MCF 10A (cell line): ENCODE measurements at regions not wholly inside any gene's neighbourhood (a gene's known extent, or its start where the extent isn't known, plus 50 kb on each side); places are given as distances from the start of the nearest gene placed in this dataset.

ENCODE experiments used
- BruUV-seq: library from RNA; stranded (reverse); fragments of 400-500 nt; replicated peaks from 2 replicates; lab custom pipeline; 2021; lab: Mats Ljungman, UMichigan
- CTCF ChIA-PET: fragments of 300-600 bp; sonication (Branson Sonifier 250); formaldehyde crosslinking; extraction: SDS; loops from one replicate; lab custom pipeline; 2021; ENCODE audit warnings: antibody characterized with exemption, inconsistent platforms; lab: Yijun Ruan, JAX
- POLR2A ChIA-PET: fragments of 300-600, 350-650 bp; sonication (Branson Sonifier 250); formaldehyde crosslinking; extraction: SDS; loops from one replicate; lab custom pipeline; 2020; ENCODE audit warnings: antibody characterized with exemption, inconsistent platforms; lab: Yijun Ruan, JAX
- DNase-seq: peaks from one replicate; pipeline ENCODE4 v3.0.0-alpha.2; 2018; ENCODE audit not compliant: unreplicated experiment
- H3K27ac Mint-ChIP-seq: one replicate; pipeline ENCODE4 v1.8.0; 2022; ENCODE audit warnings: mild to moderate bottlenecking, low read depth, mixed read lengths; ENCODE audit not compliant: unreplicated experiment
- H3K27me3 Mint-ChIP-seq: one replicate; pipeline ENCODE4 v1.8.0; 2022; ENCODE audit warnings: mixed read lengths; ENCODE audit not compliant: insufficient read depth, unreplicated experiment
- H3K36me3 Mint-ChIP-seq: one replicate; pipeline ENCODE4 v1.8.0; 2022; ENCODE audit warnings: mild to moderate bottlenecking, moderate library complexity, mixed read lengths; ENCODE audit not compliant: insufficient read depth, unreplicated experiment
- H3K4me1 Mint-ChIP-seq: one replicate; pipeline ENCODE4 v1.8.0; 2022; ENCODE audit warnings: mixed read lengths; ENCODE audit not compliant: insufficient read depth, unreplicated experiment
- H3K4me3 Mint-ChIP-seq: one replicate; pipeline ENCODE4 v1.8.0; 2022; ENCODE audit warnings: mild to moderate bottlenecking, moderate library complexity, mixed read lengths; ENCODE audit not compliant: unreplicated experiment
- H3K9me3 Mint-ChIP-seq: one replicate; pipeline ENCODE4 v1.8.0; 2022; ENCODE audit warnings: mixed read lengths; ENCODE audit not compliant: unreplicated experiment
- intact Hi-C: fragments of 100-400 bp; cut with micrococcal nuclease; formaldehyde crosslinking; loops from 2 replicates; pipeline ENCODE4 v1.14.1; 2022
- TF ChIP-seq, protein P1 (sequence below): fragments of 200-600 bp; IDR thresholded peaks from one replicate; pipeline ENCODE4 v1.8.0; 2022; ENCODE audit warnings: antibody characterized with exemption, mild to moderate bottlenecking; ENCODE audit not compliant: unreplicated experiment

DNA sequence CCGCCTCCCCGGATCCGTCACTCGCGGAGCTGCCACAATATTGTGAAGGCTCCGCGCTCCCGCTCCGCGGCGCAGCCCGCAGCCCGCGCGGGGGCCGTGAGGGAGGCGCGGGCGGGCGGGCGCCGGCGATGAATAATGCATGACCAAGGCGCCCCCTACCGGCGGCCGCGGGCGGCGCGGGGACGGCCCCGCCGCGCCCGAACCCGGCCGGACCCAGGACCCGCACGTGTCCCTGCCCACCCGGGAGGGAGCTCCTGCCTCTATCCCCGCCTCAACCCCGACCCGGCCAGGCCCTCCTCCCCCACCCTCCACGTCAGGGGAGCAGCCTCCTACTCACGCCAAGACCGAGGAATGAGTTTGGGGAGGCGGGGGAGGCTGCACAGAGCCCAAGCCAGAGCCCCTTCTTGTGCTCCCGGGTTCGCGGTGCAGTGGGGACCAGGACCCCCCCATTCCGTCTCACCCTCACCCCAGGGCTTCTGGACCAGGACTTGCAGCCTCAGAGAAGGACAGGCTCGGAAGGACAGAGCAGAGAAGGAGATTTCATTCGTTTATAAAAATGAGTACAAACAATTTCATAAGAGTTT is 70.8 kb upstream of the CASZ1 start:
- peak overlapping the region; percentile 55 for H3K4me3 Mint-ChIP-seq
- no peaks in the 10 kb centered on the region for H3K36me3 Mint-ChIP-seq
- peak; percentile 36 for DNase-seq
- ChIA-PET CTCF (interaction anchor here (0.6 to 1.5 kb wide), 8 partner anchors 11 to 358 kb away, joined by 3 to 11 read pairs (median 4); no protein-coding TSS in a partner anchor), POLR2A (interaction anchor here (0.6 kb wide), 1 partner anchor 372 kb away, joined by 3 read pairs; no protein-coding TSS in a partner anchor)
- TF ChIP-seq, protein P1, sequence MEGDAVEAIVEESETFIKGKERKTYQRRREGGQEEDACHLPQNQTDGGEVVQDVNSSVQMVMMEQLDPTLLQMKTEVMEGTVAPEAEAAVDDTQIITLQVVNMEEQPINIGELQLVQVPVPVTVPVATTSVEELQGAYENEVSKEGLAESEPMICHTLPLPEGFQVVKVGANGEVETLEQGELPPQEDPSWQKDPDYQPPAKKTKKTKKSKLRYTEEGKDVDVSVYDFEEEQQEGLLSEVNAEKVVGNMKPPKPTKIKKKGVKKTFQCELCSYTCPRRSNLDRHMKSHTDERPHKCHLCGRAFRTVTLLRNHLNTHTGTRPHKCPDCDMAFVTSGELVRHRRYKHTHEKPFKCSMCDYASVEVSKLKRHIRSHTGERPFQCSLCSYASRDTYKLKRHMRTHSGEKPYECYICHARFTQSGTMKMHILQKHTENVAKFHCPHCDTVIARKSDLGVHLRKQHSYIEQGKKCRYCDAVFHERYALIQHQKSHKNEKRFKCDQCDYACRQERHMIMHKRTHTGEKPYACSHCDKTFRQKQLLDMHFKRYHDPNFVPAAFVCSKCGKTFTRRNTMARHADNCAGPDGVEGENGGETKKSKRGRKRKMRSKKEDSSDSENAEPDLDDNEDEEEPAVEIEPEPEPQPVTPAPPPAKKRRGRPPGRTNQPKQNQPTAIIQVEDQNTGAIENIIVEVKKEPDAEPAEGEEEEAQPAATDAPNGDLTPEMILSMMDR: peak; percentile 85
- no TSS peak for BruUV-seq
- no peaks in the 10 kb centered on the region for H3K27me3 Mint-ChIP-seq
- peaks cover 6% of the 10 kb centered on the region for H3K4me1 Mint-ChIP-seq
- intact Hi-C loops: loop anchor here (1.0 kb wide), 3 partner anchors 175 to 360 kb away; no protein-coding TSS in a partner anchor
- no peak overlapping the region for H3K27ac Mint-ChIP-seq
- no peaks in the 10 kb centered on the region for H3K9me3 Mint-ChIP-seq

DNA sequence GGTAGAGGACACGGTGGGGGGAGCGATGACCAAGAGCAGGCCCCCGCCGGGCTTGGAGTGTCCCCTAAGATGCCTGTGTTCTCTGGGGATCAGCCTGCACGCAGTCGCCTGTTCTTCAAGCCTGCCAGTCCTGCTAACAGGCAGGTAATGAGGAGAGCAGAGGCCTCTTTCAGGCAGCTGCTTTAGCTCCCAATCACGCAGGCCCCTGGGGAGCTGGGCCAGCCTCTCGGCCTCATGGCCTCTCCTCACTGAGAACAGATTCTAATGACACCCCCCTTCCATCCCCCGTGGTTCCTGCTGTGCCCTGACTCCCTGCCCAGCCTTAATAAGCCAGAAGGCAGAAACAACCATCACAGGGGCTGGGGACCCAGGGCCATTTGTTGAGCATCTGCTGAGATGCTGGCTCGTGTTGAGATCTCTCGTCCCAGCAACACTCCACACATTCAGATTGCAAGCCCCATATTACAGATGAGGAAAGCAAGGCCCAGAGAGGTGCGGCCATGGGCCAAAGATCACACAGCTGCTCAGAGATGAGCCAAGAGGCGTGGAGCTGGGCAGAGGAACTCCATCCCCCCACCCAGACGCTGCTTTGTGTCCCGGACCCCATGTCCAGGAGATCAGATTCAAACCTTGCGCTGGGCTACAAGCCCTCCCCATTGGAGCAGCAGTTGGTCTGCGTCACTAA is 71.6 kb upstream of the CASZ1 start:
- H3K36me3 Mint-ChIP-seq: no peaks in the 10 kb centered on the region
- H3K4me1 Mint-ChIP-seq: peaks cover 6% of the 10 kb centered on the region
- ChIA-PET POLR2A (no interaction called here), CTCF (interaction anchor here (0.7 to 1.1 kb wide), 2 partner anchors 361 to 362 kb away, joined by 3 to 5 read pairs; no protein-coding TSS in a partner anchor)
- no peaks in the 10 kb centered on the region for H3K9me3 Mint-ChIP-seq
- no peak overlapping the region for H3K4me3 Mint-ChIP-seq
- TF ChIP-seq, protein P1: no peak
- no peak for DNase-seq
- BruUV-seq: no TSS peak
- intact Hi-C loops: loop anchor here (1.0 kb wide), 3 partner anchors 176 to 361 kb away; no protein-coding TSS in a partner anchor
- H3K27ac Mint-ChIP-seq: no peak overlapping the region
- no peaks in the 10 kb centered on the region for H3K27me3 Mint-ChIP-seq

DNA sequence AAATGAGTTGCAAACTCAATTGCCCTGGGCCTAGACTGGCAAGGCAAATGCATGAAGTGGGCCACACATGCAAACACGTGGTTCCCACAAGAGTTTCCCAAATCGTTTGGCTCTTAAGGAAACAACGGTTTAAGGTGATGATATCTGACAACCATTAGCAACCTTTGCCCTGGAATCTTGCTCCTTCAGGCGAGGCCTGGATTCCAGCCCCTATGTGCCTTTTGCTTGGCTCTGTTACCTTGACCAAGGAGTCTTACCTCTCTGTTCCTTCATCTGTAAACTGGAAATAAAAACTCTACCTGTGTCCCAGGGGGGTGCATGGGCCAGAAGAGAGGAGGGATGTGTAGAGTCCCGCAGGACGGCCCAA is 72.1 kb upstream of the CASZ1 start:
- no peak for DNase-seq
- Mint-ChIP-seq H3K4me1 (peaks cover 6% of the 10 kb centered on the region), H3K27me3 (no peaks in the 10 kb centered on the region), H3K36me3 (no peaks in the 10 kb centered on the region), H3K4me3 (no peak overlapping the region), H3K9me3 (no peaks in the 10 kb centered on the region), H3K27ac (no peak overlapping the region)
- POLR2A ChIA-PET: interaction anchor here (0.6 to 1.6 kb wide), 2 partner anchors 31 to 34 kb away, joined by 3 read pairs; no protein-coding TSS in a partner anchor
- TF ChIP-seq, protein P1: no peak
- CTCF ChIA-PET: interaction anchor here (0.7 to 1.8 kb wide), 3 partner anchors 11 to 363 kb away, joined by 3 to 6 read pairs (median 5); no protein-coding TSS in a partner anchor
- intact Hi-C loops: no loop called here
- BruUV-seq: no TSS peak

DNA sequence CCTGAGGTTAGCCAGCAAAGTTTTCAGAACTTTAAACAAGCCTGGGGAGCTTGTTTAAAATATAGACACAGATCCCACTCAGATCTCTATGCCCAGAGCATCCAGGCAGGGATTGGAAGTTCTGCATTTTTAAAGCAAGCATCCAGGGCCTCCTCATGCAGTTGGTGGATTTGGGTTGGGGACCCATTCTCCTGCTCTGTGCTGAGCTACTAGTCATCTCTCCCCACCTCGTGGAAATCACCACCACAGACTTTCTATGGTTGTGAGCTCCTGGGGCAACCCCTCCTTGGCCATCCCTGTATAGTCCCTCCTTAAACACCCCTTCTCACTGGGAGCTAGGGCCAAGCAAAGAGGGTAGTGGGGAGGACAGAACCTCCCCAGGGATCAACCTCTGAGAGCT is 73.5 kb upstream of the CASZ1 start:
- DNase-seq: no peak
- peaks cover 6% of the 10 kb centered on the region for H3K36me3 Mint-ChIP-seq
- ChIA-PET CTCF (interaction anchor here (0.5 to 1.8 kb wide), 7 partner anchors 9 to 379 kb away, joined by 3 to 11 read pairs (median 3); no protein-coding TSS in a partner anchor), POLR2A (interaction anchor here (0.6 to 1.6 kb wide), 4 partner anchors 11 to 136 kb away, joined by 3 to 4 read pairs (median 3); no protein-coding TSS in a partner anchor)
- H3K9me3 Mint-ChIP-seq: no peaks in the 10 kb centered on the region
- H3K27ac Mint-ChIP-seq: no peak overlapping the region
- H3K27me3 Mint-ChIP-seq: no peaks in the 10 kb centered on the region
- TF ChIP-seq, protein P1: no peak
- intact Hi-C loops: no loop called here
- no TSS peak for BruUV-seq
- H3K4me1 Mint-ChIP-seq: peaks cover 6% of the 10 kb centered on the region
- no peak overlapping the region for H3K4me3 Mint-ChIP-seq
